GM23338 (cell line): ENCODE measurements at regions not wholly inside any gene's neighbourhood (a gene's known extent, or its start where the extent isn't known, plus 50 kb on each side); places are given as distances from the start of the nearest gene placed in this dataset.

ENCODE experiments used
- ATAC-seq: fragments of 200-7000 bp; cut with Tn5 transposase; 3 replicates; pipeline ENCODE4 v1.9.1; 2020
- DNase-seq: peaks from one replicate; pipeline ENCODE4 v3.0.0-alpha.2; 2015; ENCODE audit warnings: low spot score
- H2AFZ ChIP-seq: fragments of 200-600 bp; sonication (generic); 2 replicates; pipeline ENCODE4 v1.8.0; 2016; ENCODE audit warnings: antibody characterized with exemption, mild to moderate bottlenecking, moderate library complexity
- H3F3A ChIP-seq: fragments of 200-600 bp; sonication (generic); replicated peaks from 2 replicates; pipeline ENCODE4 v1.8.0; 2017; ENCODE audit warnings: antibody characterized with exemption, mixed run types, low read depth
- H3K27ac ChIP-seq: fragments of 200-600 bp; sonication (generic); 2 replicates; pipeline ENCODE4 v1.6.1; 2016; ENCODE audit warnings: low read depth
- H3K27me3 ChIP-seq: fragments of 200-600 bp; sonication (generic); 2 replicates; pipeline ENCODE4 v1.8.0; 2016; ENCODE audit warnings: mild to moderate bottlenecking, mixed run types, moderate library complexity; ENCODE audit not compliant: insufficient read depth
- H3K36me3 ChIP-seq: fragments of 200-600 bp; sonication (generic); 2 replicates; pipeline ENCODE4 v1.8.0; 2016; ENCODE audit warnings: mild to moderate bottlenecking; ENCODE audit not compliant: insufficient read depth
- H3K4me1 ChIP-seq: fragments of 200-600 bp; sonication (generic); 2 replicates; pipeline ENCODE4 v1.8.0; 2016; ENCODE audit warnings: mild to moderate bottlenecking, moderate library complexity; ENCODE audit not compliant: insufficient read depth
- H3K4me2 ChIP-seq: fragments of 200-600 bp; sonication (generic); 2 replicates; pipeline ENCODE4 v1.7.1; 2017; ENCODE audit warnings: mixed run types
- H3K4me3 ChIP-seq: fragments of 200-600 bp; sonication (generic); 2 replicates; pipeline ENCODE4 v1.6.1; 2016; ENCODE audit warnings: mixed run types
- H3K79me2 ChIP-seq: fragments of 200-600 bp; sonication (generic); replicated peaks from 2 replicates; pipeline ENCODE4 v1.8.0; 2017; ENCODE audit warnings: mild to moderate bottlenecking; ENCODE audit not compliant: insufficient read depth
- H3K9me2 ChIP-seq: fragments of 200-600 bp; sonication (generic); 2 replicates; pipeline ENCODE4 v1.8.0; 2017; ENCODE audit not compliant: insufficient read depth
- H4K20me1 ChIP-seq: fragments of 200-600 bp; sonication (generic); replicated peaks from 2 replicates; pipeline ENCODE4 v1.8.0; 2017; ENCODE audit warnings: mild to moderate bottlenecking; ENCODE audit not compliant: insufficient read depth
- H3K27ac Mint-ChIP-seq: 2 replicates; pipeline ENCODE4 v1.8.0; 2020; ENCODE audit warnings: inconsistent platforms, mild to moderate bottlenecking, moderate library complexity, mixed read lengths
- H3K27me3 Mint-ChIP-seq: 3 replicates; pipeline ENCODE4 v1.8.0; 2022; ENCODE audit warnings: low read depth, mild to moderate bottlenecking, moderate library complexity, mixed read lengths, inconsistent platforms; ENCODE audit not compliant: insufficient read depth, poor library complexity
- H3K36me3 Mint-ChIP-seq: 3 replicates; pipeline ENCODE4 v1.8.0; 2021; ENCODE audit warnings: low read depth, mild to moderate bottlenecking, inconsistent platforms, moderate library complexity, mixed read lengths
- H3K4me1 Mint-ChIP-seq: 3 replicates; pipeline ENCODE4 v1.8.0; 2020; ENCODE audit warnings: mild to moderate bottlenecking, inconsistent platforms, mixed read lengths
- H3K4me3 Mint-ChIP-seq: 3 replicates; pipeline ENCODE4 v1.8.0; 2021; ENCODE audit warnings: moderate library complexity, mild to moderate bottlenecking, inconsistent platforms, mixed read lengths
- H3K9me3 Mint-ChIP-seq: 3 replicates; pipeline ENCODE4 v1.8.0; 2020; ENCODE audit warnings: moderate library complexity, mild to moderate bottlenecking, inconsistent platforms, mixed read lengths
- CREB1 ChIP-seq: fragments of 250-450 bp; sonication (Bioruptor Pico); IDR thresholded peaks from 2 replicates; pipeline ENCODE4 v1.5.0; 2020; ENCODE audit warnings: low read depth, mild to moderate bottlenecking, moderate library complexity
- EZH2 ChIP-seq: fragments of 200-600 bp; sonication (generic); IDR thresholded peaks from one replicate; pipeline ENCODE4 v1.8.0; 2017; ENCODE audit warnings: antibody characterized with exemption, mild to moderate bottlenecking, low read depth; ENCODE audit not compliant: unreplicated experiment
- EZH2phosphoT487 ChIP-seq: fragments of 200-600 bp; sonication (generic); IDR thresholded peaks from one replicate; pipeline ENCODE4 v1.8.1; 2018; ENCODE audit warnings: antibody characterized with exemption; ENCODE audit not compliant: unreplicated experiment
- NANOG ChIP-seq: IDR thresholded peaks from 2 replicates; pipeline ENCODE4 v1.6.1; 2016; ENCODE audit warnings: antibody characterized with exemption, borderline replicate concordance
- POLR2AphosphoS5 ChIP-seq: IDR thresholded peaks from 2 replicates; pipeline ENCODE4 v1.6.1; 2016; ENCODE audit warnings: antibody characterized with exemption, low read depth
- REST ChIP-seq: IDR thresholded peaks from one replicate; pipeline ENCODE4 v1.6.1; 2018; ENCODE audit warnings: antibody characterized with exemption; ENCODE audit not compliant: unreplicated experiment
- STAT1 ChIP-seq: IDR thresholded peaks from one replicate; pipeline ENCODE4 v1.6.1; 2016; ENCODE audit warnings: antibody characterized with exemption; ENCODE audit not compliant: unreplicated experiment
- ZNF114 ChIP-seq: fragments of 250-450 bp; sonication (Bioruptor Pico); IDR thresholded peaks from 2 replicates; pipeline ENCODE4 v1.5.0; 2020; ENCODE audit warnings: mild to moderate bottlenecking, moderate library complexity
- ZNF331 ChIP-seq: fragments of 250-450 bp; sonication (Bioruptor Pico); IDR thresholded peaks from 2 replicates; pipeline ENCODE4 v1.5.0; 2020; ENCODE audit warnings: low read depth, mild to moderate bottlenecking, moderate library complexity
- ZNF462 ChIP-seq: fragments of 250-450 bp; sonication (Bioruptor Pico); IDR thresholded peaks from 2 replicates; pipeline ENCODE4 v1.5.0; 2020; ENCODE audit warnings: mild to moderate bottlenecking, moderate library complexity
- TF ChIP-seq, protein P1 (sequence below): IDR thresholded peaks from 2 replicates; pipeline ENCODE4 v1.6.1; 2016; ENCODE audit warnings: antibody characterized with exemption
- TF ChIP-seq, protein P2 (sequence below), 2 experiments: fragments of 200-600 bp in 1 of 2; sonication (generic) in 1 of 2; conservative IDR thresholded peaks; 2 replicates each; pipeline versions ENCODE4 v1.5.1 to v1.6.1; 2016 to 2017; ENCODE audit warnings: antibody characterized with exemption in 2 of 2, low read depth in 2 of 2, mild to moderate bottlenecking in 2 of 2, moderate library complexity in 1 of 2

- Mint-ChIP-seq H3K36me3 (no peaks in the 10 kb centered on the region), H3K27me3 (peaks cover 5% of the 10 kb centered on the region), H3K9me3 (no peaks in the 10 kb centered on the region), H3K4me3 (no peak overlapping the region), H3K4me1 (peaks cover 11% of the 10 kb centered on the region), H3K27ac (no peak overlapping the region)
- no peaks in the 10 kb centered on the region for H4K20me1 ChIP-seq
- H3K27ac ChIP-seq, result no peak overlapping the region
- peaks cover 1% of the 10 kb centered on the region; the same call in 1 of the 2 replicates for H3K4me1 ChIP-seq
- no peaks in the 10 kb centered on the region for H3F3A ChIP-seq
- H3K4me3 ChIP-seq, result no peak overlapping the region
- H3K27me3 ChIP-seq, result no peaks in the 10 kb centered on the region
- no peaks in the 10 kb centered on the region for H3K36me3 ChIP-seq
- TF ChIP-seq NANOG, result no peak
- no peak for TF ChIP-seq REST
- TF ChIP-seq, protein P1, sequence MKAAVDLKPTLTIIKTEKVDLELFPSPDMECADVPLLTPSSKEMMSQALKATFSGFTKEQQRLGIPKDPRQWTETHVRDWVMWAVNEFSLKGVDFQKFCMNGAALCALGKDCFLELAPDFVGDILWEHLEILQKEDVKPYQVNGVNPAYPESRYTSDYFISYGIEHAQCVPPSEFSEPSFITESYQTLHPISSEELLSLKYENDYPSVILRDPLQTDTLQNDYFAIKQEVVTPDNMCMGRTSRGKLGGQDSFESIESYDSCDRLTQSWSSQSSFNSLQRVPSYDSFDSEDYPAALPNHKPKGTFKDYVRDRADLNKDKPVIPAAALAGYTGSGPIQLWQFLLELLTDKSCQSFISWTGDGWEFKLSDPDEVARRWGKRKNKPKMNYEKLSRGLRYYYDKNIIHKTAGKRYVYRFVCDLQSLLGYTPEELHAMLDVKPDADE, result no peak
- TF ChIP-seq CREB1 (CRISPR knock-in tag), result no peak
- TF ChIP-seq ZNF114 (CRISPR knock-in tag), result no peak
- TF ChIP-seq, protein P2, sequence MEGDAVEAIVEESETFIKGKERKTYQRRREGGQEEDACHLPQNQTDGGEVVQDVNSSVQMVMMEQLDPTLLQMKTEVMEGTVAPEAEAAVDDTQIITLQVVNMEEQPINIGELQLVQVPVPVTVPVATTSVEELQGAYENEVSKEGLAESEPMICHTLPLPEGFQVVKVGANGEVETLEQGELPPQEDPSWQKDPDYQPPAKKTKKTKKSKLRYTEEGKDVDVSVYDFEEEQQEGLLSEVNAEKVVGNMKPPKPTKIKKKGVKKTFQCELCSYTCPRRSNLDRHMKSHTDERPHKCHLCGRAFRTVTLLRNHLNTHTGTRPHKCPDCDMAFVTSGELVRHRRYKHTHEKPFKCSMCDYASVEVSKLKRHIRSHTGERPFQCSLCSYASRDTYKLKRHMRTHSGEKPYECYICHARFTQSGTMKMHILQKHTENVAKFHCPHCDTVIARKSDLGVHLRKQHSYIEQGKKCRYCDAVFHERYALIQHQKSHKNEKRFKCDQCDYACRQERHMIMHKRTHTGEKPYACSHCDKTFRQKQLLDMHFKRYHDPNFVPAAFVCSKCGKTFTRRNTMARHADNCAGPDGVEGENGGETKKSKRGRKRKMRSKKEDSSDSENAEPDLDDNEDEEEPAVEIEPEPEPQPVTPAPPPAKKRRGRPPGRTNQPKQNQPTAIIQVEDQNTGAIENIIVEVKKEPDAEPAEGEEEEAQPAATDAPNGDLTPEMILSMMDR (conservative IDR thresholded peaks at IDR 0.05; ENCODE audit: low read depth in 2 of 2), result no peak
- no peak for TF ChIP-seq ZNF462 (CRISPR knock-in tag)
- TF ChIP-seq EZH2phosphoT487, result no peak
- TF ChIP-seq STAT1, result no peak
- TF ChIP-seq ZNF331 (CRISPR knock-in tag), result no peak
- TF ChIP-seq EZH2, result no peak
- TF ChIP-seq POLR2AphosphoS5, result no peak
- H3K79me2 ChIP-seq, result no peaks in the 10 kb centered on the region
- no peak overlapping the region for H3K4me2 ChIP-seq
- DNase-seq (no peak), ATAC-seq (no peak)
- H2AFZ ChIP-seq, result no peak overlapping the region
- no peaks in the 10 kb centered on the region for H3K9me2 ChIP-seq
These were observed 285.8 kb upstream of the SP4 start for GRCh38 chr7:21142081-21142480.
